DOHH2 (cell line): ENCODE measurements at regions not wholly inside any gene's neighbourhood (a gene's known extent, or its start where the extent isn't known, plus 50 kb on each side); places are given as distances from the start of the nearest gene placed in this dataset.
"Not testable (repeated sequence)": the region's sequence is repeated elsewhere in the genome, so short reads cannot be mapped to it uniquely, and the experiment has no call there.

Experiments used
- H3F3A ChIP-seq: fragments of 200-600 bp; sonication (generic), shearing (Covaris generic); 2 replicates; pipeline ENCODE4 v1.6.0; 2016; ENCODE audit warnings: antibody characterized with exemption, mild to moderate bottlenecking; ENCODE audit not compliant: control insufficient read depth, insufficient read depth
- H3K27ac ChIP-seq: fragments of 200-600 bp; sonication (generic); 2 replicates; pipeline ENCODE4 v1.5.1; 2014; ENCODE audit warnings: low read depth, mild to moderate bottlenecking, low read length, moderate library complexity
- H3K27me3 ChIP-seq: fragments of 200-600 bp; sonication (generic); 2 replicates; pipeline ENCODE4 v1.6.1; 2014; ENCODE audit warnings: mild to moderate bottlenecking, low read length, mixed read lengths; ENCODE audit not compliant: control insufficient read depth
- H3K36me3 ChIP-seq: fragments of 200-600 bp; sonication (generic); 2 replicates; pipeline ENCODE4 v1.6.1; 2014; ENCODE audit warnings: mild to moderate bottlenecking, low read length, moderate library complexity, mixed read lengths; ENCODE audit not compliant: control insufficient read depth
- H3K4me1 ChIP-seq: fragments of 200-600 bp; sonication (generic); 2 replicates; pipeline ENCODE4 v1.6.1; 2014; ENCODE audit warnings: mild to moderate bottlenecking, low read length, mixed read lengths; ENCODE audit not compliant: control insufficient read depth
- H3K4me2 ChIP-seq: fragments of 200-600 bp; sonication (generic); 2 replicates; pipeline ENCODE4 v1.6.0; 2014; ENCODE audit warnings: mild to moderate bottlenecking, low read length, moderate library complexity
- H3K4me3 ChIP-seq: fragments of 200-600 bp; sonication (generic); 2 replicates; pipeline ENCODE4 v1.5.1; 2014; ENCODE audit warnings: mild to moderate bottlenecking, low read length, mixed read lengths
- H3K79me2 ChIP-seq: fragments of 200-600 bp; sonication (generic); 2 replicates; pipeline ENCODE4 v1.6.1; 2014; ENCODE audit warnings: mild to moderate bottlenecking, low read length, mixed read lengths; ENCODE audit not compliant: control insufficient read depth
- H3K9me2 ChIP-seq: fragments of 200-600 bp; sonication (generic); replicated peaks from 2 replicates; pipeline ENCODE4 v1.6.1; 2014; ENCODE audit warnings: mild to moderate bottlenecking, low read length, mixed read lengths; ENCODE audit not compliant: control insufficient read depth
- H3K9me3 ChIP-seq: fragments of 200-600 bp; sonication (generic); 2 replicates; pipeline ENCODE4 v1.6.1; 2014; ENCODE audit warnings: antibody characterized with exemption, low read length, mixed read lengths; ENCODE audit not compliant: control insufficient read depth, insufficient read depth
- H4K20me1 ChIP-seq: fragments of 200-600 bp; sonication (generic); 2 replicates; pipeline ENCODE4 v1.6.0; 2014; ENCODE audit warnings: low read depth, mild to moderate bottlenecking, antibody characterized with exemption, low read length, moderate library complexity; ENCODE audit not compliant: control insufficient read depth, insufficient read depth
- EZH2phosphoT487 ChIP-seq: fragments of 200-600 bp; sonication (generic); IDR thresholded peaks from 2 replicates; pipeline ENCODE4 v1.6.1; 2017; ENCODE audit warnings: borderline replicate concordance, mild to moderate bottlenecking, antibody characterized with exemption, low read length, moderate library complexity, mixed read lengths
- TF ChIP-seq, protein P1 (sequence below): fragments of 200-600 bp; sonication (generic); IDR thresholded peaks from one replicate; pipeline ENCODE4 v1.5.1; 2014; ENCODE audit warnings: antibody characterized with exemption, mild to moderate bottlenecking, low read depth, low read length; ENCODE audit not compliant: poor library complexity, severe bottlenecking

DNA sequence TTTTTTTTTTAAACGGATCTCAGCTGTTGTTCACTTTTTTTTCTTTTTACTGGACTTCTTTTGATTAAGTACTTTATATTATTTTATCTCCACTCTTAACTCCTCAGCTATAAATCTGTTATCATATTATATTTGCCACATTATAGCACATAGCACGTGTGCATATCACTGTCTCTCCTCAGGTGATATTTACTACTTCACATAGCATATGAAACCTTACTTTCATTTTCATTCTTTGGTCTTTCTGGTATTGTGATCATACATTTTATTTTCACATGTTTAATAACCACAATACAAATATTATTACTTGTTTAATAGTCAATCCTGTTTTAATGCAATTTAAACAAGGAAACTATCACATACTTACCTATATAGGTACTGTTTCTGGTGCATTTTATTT is 993.1 kb upstream of the TMEFF2 start:
- H3K27ac ChIP-seq = no peak overlapping the region
- H3K4me2 ChIP-seq = no peak overlapping the region
- H3F3A ChIP-seq = no peaks in the 10 kb centered on the region
- H3K9me2 ChIP-seq = no peaks in the 10 kb centered on the region
- no peak for TF ChIP-seq EZH2phosphoT487
- TF ChIP-seq, protein P1, sequence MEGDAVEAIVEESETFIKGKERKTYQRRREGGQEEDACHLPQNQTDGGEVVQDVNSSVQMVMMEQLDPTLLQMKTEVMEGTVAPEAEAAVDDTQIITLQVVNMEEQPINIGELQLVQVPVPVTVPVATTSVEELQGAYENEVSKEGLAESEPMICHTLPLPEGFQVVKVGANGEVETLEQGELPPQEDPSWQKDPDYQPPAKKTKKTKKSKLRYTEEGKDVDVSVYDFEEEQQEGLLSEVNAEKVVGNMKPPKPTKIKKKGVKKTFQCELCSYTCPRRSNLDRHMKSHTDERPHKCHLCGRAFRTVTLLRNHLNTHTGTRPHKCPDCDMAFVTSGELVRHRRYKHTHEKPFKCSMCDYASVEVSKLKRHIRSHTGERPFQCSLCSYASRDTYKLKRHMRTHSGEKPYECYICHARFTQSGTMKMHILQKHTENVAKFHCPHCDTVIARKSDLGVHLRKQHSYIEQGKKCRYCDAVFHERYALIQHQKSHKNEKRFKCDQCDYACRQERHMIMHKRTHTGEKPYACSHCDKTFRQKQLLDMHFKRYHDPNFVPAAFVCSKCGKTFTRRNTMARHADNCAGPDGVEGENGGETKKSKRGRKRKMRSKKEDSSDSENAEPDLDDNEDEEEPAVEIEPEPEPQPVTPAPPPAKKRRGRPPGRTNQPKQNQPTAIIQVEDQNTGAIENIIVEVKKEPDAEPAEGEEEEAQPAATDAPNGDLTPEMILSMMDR = no peak
- no peak overlapping the region for H3K4me3 ChIP-seq
- H4K20me1 ChIP-seq = no peaks in the 10 kb centered on the region
- no peaks in the 10 kb centered on the region for H3K27me3 ChIP-seq
- H3K9me3 ChIP-seq = no peaks in the 10 kb centered on the region
- no peaks in the 10 kb centered on the region for H3K36me3 ChIP-seq
- no peaks in the 10 kb centered on the region for H3K79me2 ChIP-seq
- H3K4me1 ChIP-seq = no peaks in the 10 kb centered on the region

- H3K9me3 ChIP-seq, H3K4me3 ChIP-seq, H3K27me3 ChIP-seq: not testable (repeated sequence)
Observed at GRCh38 chr2:193170981-193171380, 976.2 kb upstream of the TMEFF2 start.

DNA sequence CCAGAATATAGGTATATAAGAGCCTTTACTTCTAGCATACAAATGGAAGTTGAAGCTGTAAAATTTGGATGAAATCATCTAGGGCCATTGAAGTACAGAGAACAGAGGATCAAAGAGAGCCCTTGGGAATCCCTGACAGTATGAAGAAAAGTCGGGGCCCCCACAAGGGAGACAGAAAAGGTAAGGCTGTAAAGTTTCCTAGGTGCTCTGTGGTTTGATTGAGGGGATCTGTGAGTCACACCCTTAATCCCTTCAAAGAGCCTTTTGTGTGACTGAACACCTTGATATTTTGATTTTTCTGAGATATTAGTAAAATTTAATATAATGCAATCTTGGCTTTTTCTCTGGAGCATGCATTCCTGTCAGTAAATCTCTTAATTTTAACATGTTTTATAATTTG is 961.7 kb upstream of the TMEFF2 start:
- Histone ChIP-seq H3K9me2 (no peaks in the 10 kb centered on the region), H3K4me1 (no peaks in the 10 kb centered on the region), H4K20me1 (no peaks in the 10 kb centered on the region), H3K79me2 (no peaks in the 10 kb centered on the region), H3K36me3 (no peaks in the 10 kb centered on the region), H3F3A (no peaks in the 10 kb centered on the region), H3K27ac (no peak overlapping the region), H3K27me3 (no peaks in the 10 kb centered on the region), H3K4me2 (no peak overlapping the region), H3K9me3 (no peaks in the 10 kb centered on the region), H3K4me3 (no peak overlapping the region)
- TF ChIP-seq EZH2phosphoT487 = no peak
- TF ChIP-seq, protein P1 = no peak

More at GRCh38 chr2:193170981-193171380, 976.2 kb upstream of the TMEFF2 start:
- H3K4me1 ChIP-seq, H3K27ac ChIP-seq, H3K36me3 ChIP-seq, H3K4me2 ChIP-seq, H3F3A ChIP-seq, H3K9me2 ChIP-seq, H3K79me2 ChIP-seq, H4K20me1 ChIP-seq: not testable (repeated sequence)

GRCh38 chr2:193154076-193154475 is 959.3 kb upstream of the TMEFF2 start:
- no peak overlapping the region for H3K27ac ChIP-seq
- H3K79me2 ChIP-seq = no peaks in the 10 kb centered on the region
- H3K36me3 ChIP-seq = no peaks in the 10 kb centered on the region
- H3K4me1 ChIP-seq = no peaks in the 10 kb centered on the region
- no peaks in the 10 kb centered on the region for H3K9me3 ChIP-seq
- TF ChIP-seq, protein P1 = no peak
- no peak for TF ChIP-seq EZH2phosphoT487
- no peak overlapping the region for H3K4me2 ChIP-seq
- H4K20me1 ChIP-seq = no peaks in the 10 kb centered on the region
- no peaks in the 10 kb centered on the region for H3F3A ChIP-seq
- H3K9me2 ChIP-seq = no peaks in the 10 kb centered on the region
- H3K27me3 ChIP-seq = no peaks in the 10 kb centered on the region
- no peak overlapping the region for H3K4me3 ChIP-seq
